ENCODE measurements at regions not wholly inside any gene's neighbourhood (a gene's known extent, or its start where the extent isn't known, plus 50 kb on each side); places are given as distances from the start of the nearest gene placed in this dataset.
"Not testable (repeated sequence)": the region's sequence is repeated elsewhere in the genome, so short reads cannot be mapped to it uniquely, and the experiment has no call there.

DNA sequence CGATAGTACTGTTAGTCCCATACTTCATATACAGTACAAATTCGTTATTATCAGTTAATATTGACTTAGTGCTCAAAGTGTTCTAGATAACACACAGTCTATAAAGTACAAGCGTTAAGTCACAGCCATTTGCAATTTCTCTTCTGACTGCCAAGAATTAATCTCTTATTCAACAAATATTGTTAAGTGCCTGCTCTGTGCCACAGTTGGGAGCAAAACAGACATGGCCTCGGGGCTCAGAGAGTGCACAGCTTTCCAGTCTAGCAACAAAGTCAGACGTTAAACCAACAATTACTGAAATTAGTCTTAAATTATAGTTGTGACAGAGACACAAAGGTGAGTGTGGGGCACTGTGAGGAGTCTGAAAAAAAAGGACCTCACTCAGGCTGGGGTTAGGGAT, 113.0 kb upstream of the DPP6 start:
- DNase-seq (ENCODE audit: low read depth in 2 of 2): no peak

DNA sequence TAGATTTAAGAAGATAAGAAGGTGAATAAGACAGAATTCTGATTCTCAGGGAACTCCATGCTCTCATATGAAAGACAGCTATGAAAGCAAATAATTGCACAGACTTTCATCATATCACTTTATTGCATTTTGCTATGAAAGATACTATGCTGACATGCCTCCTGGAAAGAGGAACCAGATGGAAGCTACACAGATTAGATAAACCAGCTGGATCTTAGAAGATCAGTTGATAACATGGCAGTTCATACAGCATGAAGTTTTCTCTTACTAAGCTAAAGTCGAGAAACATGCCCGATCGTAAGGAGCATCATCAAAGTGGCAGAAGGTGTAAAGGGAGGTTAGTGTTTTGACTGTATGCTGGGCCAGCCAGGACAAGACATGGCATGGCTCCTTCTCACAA, 112.5 kb upstream of the DPP6 start:
- DNase-seq (ENCODE audit: low read depth in 2 of 2): no peak

DNA sequence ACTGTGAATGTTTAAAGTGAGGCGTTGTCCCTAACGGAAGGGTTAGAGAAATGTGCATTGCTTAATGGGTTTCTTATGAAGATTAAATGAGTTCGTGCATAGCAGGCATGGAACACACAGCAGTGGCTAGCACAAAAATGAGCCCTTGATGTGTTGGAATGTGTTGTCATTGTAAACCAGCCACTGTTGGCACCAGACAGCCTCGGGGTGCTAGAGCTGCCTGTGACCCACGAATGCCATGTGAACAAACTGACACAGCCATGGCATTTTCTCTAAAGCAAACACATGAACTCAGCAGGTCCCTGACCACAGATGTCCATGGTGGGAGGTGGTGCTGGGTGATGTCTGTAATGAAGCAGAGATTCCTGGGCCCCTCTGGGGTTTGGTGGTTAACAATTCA, 111.1 kb upstream of the DPP6 start:
- no peak for DNase-seq (ENCODE audit: low read depth in 2 of 2)

DNA sequence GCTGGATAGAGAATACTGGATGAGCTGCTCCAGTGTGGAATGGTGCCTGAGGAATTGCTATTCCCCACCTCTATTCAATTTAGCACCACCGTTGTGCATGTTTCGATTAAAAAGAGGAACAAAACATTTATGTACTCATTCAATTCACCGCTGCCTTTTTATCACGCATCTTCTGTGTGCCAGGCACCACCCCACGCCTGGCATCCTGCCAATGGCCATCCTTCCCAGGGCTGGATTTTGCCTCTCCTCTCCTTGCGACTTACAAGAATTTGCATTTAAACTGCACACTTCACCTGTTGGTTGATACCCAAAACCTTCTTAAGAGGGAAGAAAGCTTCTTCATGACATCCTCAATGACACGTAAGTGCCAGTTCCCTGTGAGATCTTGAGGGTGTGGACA, 110.2 kb upstream of the DPP6 start:
- DNase-seq (ENCODE audit: low read depth in 2 of 2): no peak

DNA sequence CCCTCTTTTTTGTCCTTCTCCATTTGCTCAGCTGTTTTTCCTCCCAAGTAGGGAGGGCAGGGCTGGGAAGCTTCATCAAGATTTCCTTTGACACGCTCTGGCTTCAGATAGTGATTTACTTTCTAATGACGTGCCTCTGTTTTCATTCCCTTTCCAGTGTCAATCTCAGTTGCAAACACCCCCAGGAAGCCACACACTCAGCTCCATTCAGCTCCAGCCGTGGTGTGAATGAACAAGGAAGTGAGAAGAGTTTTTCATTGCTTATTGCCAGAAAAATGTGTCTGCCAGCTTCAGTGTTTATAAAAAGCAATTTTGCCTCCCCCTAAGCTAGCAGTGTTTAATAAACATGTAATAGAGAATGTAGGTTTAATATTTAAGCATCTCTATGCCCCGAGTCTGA, 108.7 kb upstream of the DPP6 start:
- DNase-seq (ENCODE audit: low read depth in 2 of 2): no peak

DNA sequence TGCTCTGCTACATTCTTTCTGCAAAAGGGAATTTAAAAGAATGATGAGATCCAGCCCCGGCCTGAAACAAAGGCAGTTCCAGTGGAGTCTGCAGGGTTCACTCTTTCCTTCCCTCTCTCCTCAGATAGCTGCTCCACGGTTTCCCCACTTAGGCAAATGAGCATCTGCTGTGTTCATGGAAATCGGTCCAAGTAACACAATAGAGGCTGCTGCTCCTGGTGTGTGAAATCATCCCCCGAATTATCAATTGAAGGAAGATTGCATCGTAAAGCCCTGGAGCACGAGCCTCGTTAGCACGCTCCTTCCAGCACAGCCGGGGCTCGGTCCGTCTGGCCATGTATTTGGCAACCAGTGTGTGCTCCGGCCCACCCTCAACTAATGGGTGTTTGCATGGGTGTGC, 108.3 kb upstream of the DPP6 start:
- DNase-seq (ENCODE audit: low read depth in 2 of 2): no peak

DNA sequence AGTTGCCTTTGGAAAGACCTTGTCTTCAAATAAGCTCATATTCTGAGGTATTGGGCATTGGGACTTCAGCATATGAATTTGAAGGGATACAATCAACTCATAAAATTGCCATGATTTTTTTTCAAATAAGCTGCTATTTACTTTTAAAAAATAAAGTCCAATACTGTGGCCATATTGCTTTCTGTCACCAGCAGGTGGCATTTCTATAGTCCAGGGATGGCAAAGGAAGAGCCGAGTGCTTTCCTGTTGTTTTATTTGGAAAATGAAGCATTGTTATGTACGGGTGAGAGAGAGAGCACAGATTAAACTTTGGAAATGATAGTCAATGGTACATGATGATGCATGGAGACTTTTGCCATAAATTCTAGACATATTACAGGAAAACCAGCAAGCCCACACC, 104.1 kb upstream of the DPP6 start:
- DNase-seq (ENCODE audit: low read depth in 2 of 2): no peak

DNA sequence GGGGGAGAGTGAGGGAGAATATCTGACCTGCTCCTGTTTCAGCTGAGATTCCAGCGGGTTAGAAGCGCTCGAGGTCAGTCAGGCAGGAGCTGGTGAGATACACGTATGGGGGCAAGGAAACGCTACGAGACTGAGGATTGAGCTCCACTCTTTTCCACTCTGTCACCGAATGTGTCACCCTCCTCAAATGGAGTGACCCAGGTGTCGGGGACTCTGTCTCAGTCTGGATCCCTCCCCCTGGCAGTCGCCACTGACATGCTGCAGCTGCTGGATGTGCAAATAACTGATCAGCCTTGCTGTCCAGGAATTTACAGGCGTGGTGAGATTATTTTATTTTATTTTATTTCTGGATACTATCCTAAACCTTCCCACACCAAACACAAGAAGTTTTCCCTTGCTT, 100.9 kb upstream of the DPP6 start:
- no peak for DNase-seq (ENCODE audit: low read depth in 2 of 2)

DNA sequence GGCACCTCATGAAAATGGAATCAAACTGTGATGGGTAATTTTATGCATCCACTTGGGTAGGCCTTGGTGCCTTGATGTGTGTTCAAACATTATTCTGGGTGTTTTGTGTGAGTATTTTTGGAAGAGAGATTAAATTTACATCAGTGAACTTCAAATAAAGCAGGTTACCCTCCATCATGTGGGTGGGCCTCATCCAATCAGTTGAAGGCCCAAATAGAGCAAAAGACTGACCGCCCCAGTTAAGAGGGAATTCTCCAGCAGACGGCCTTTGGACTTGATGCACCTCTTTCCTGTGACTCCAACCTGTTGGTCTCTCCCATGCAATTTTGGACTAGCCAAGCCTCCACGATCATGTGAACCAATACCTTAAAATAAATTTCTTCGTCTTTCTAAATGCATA, 97.7 kb upstream of the DPP6 start:
- DNase-seq (ENCODE audit: low read depth in 2 of 2): no peak

DNA sequence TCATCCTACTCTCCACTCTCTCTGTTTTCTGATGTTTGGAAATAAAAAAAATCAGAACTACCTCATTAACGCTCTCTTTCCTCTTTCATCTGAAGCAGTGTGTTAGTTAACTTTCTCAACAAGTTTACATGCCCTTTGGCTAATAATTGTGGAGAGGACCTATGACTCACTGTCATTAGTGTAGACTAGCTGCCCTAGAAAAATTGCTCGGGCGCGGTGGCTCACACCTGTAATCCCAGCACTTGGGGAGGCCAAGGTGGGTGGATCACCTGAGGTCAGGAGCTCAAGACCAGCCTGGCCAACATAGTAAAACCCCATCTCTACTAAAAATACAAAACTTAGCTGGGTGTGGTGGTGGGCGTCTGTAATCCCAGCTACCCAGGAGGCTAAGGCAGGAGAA, 94.5 kb upstream of the DPP6 start:
- DNase-seq (ENCODE audit: low read depth in 2 of 2): not testable (repeated sequence)

DNA sequence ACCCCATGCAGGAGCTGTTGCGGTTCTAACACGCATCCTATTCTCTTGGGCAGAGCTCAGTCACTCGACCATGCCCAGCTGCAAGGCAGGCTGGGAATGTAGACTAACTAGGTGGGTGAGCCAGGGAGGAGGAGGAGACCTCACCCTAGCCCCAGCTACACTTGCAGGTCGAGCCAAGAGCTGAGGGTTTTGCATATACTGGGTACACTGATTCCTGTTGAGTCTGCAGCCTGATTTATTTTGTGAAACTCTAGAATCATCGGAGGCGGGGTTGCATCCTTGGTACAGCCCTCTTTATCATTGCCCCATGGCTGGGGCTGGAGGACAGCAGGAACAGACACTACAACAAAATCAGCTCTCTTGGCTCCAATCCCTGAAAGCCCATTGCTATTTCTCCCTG, 93.8 kb upstream of the DPP6 start:
- DNase-seq (ENCODE audit: low read depth in 2 of 2): not testable (repeated sequence)

DNA sequence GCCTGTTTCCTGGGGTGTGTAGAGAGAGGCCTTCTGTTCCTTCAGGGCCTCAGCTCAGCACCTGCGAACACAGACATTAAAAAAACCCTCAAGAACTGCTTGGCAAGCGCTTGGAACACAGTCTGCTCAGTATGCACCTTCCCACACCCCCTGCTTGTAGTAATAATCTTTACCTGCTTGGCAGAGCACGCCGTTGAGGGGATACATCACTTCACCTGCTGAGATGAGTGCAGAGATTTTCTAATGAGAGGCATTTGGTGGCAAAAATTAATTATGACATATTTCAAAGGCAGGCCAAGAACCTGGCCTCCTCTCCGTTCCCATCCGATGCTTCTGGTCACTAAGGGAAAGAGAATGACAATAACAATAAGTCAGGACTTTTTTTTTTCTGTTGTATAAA, 93.4 kb upstream of the DPP6 start:
- not testable (repeated sequence) for DNase-seq (ENCODE audit: low read depth in 2 of 2)

DNA sequence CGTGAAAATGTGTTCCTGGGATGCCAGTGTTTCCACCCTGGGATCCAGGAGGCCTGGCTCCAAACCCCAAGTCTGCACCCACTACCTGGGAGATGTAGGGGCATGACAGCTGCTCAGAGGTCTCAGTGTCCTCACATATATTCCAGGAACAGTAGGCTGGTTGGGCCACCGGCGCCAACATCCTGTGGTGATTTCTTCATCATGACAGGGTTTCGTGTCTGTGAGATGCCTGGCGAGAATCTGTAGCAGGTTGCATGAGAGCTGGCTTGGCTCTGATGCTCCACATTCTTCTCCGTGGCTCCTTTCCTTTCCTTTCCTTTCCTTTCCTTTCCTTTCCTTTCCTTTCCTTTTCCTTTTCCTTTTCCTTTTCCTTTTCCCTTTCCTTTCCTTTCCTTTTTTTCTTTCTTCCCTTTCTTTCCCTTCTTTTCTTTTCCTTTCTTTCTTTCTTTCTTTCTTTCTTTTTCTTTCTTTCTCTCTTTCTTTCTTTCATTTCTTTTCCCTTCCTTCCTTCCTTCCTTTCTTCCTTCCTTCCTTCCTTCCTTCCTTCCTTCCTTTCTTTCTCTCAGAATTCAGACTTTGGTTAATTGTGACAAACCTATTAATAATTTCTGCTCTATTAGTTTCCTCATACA, 87.6 kb upstream of the DPP6 start:
- not testable (repeated sequence) for DNase-seq (ENCODE audit: low read depth in 2 of 2)

DNA sequence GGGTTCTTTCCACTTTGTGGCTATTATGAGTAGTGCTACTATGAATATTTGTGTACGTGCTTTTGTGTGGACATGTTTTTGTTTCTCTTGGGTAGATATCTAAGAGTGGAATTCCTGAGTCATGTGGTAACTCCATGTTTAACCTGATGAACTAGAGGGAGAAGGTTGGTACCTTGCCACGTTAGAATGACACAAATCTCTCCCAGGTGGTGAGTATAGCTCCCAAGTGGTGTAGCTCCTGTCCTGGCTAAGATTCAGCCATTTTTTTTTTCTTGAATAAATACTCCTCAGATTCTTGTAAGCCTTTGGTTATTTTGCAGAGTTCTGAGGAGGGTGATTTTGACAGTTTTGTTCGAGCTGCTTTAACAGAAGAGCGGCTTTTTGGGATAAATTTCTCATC, 83.2 kb upstream of the DPP6 start:
- not testable (repeated sequence) for DNase-seq (ENCODE audit: low read depth in 2 of 2)

DNA sequence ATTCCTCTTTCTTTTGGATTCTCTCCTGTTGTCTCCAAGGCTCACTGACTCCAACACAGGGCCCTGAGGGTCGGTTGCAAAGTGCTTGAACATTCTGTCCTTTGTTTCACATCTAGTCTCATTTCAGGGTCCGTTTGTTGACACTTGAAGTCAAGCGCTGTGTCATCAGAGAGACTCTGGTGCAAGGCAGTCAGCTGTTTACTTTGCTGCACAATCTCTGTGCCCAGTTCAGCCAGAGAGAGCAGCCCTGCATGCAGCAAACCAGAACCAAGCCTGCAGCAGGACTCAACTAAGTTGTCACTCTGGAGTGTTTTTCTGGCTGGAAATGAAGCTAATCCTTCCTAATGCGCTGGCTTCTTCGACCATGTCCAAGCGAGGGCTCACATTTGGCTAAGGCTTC, 77.6 kb upstream of the DPP6 start:
- not testable (repeated sequence) for DNase-seq (ENCODE audit: low read depth in 2 of 2)

DNA sequence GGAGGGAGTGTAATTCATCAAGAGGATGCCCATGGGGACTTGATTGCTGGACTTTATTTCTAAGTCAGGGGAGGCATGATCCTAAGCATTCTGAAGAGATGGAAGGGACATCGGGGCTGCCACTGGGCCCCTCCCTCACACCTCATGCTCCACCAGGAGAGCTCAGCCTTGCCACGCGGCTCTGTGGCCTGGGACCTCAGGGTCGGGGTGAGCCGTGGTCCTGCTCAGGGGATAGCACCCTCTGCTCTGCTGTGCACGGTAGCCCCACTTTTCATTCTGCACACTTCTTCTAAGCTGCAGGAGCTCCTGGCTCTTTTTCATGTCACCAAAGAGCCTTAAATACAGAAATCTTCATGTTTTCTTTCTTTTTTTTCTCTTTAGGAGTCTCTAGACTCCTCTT, 75.5 kb upstream of the DPP6 start:
- not testable (repeated sequence) for DNase-seq (ENCODE audit: low read depth in 2 of 2)

DNA sequence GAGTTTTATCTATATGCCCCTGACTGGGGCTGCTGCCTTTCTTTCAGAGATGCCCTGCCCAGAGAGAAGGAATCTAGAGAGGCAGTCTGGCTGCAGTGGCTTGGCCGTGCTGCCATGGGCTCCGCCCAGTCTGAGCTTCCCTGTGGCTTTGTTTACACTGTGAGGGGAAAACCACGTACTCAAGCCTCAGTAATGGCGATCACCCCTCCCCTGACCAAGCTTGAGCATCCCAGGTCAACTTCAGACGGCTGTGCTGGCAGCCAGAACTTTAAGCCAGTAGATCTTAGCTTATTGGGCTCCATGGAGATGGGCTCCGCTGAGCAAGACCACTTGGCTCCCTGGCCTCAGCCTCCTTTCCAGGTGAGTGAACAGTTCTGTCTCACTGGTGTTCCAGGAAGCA, 69.0 kb upstream of the DPP6 start:
- not testable (repeated sequence) for DNase-seq (ENCODE audit: low read depth in 2 of 2)

DNA sequence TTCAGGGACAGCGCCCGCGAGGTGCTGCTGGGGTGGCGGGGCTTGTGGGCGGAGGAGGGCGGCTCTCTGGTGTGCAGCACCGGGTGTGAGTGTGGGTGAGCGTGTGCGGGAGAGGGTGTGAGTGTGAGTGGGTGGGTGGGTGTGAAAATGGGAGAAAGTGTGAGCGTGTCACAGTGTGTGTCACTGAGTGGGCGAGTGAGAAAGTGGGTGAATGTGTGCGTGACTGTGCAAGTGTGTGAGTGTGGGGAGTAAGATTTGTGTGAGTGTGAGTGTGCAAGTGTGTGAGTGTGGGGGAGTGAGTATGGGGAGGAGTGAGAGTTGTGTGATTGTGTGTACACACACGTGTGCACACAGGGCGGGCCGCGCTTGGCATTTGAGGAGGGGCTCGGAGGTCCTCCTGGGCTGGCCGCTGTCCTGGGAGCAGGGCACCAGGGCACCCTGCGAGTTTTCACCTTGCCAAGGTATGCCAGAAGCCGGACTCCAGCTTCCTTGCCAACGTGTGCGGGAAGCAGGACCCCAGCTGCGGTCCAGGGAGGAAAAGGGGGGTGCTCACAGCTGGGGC, 63.1 kb upstream of the DPP6 start:
- DNase-seq (ENCODE audit: low read depth in 2 of 2): not testable (repeated sequence)

DNA sequence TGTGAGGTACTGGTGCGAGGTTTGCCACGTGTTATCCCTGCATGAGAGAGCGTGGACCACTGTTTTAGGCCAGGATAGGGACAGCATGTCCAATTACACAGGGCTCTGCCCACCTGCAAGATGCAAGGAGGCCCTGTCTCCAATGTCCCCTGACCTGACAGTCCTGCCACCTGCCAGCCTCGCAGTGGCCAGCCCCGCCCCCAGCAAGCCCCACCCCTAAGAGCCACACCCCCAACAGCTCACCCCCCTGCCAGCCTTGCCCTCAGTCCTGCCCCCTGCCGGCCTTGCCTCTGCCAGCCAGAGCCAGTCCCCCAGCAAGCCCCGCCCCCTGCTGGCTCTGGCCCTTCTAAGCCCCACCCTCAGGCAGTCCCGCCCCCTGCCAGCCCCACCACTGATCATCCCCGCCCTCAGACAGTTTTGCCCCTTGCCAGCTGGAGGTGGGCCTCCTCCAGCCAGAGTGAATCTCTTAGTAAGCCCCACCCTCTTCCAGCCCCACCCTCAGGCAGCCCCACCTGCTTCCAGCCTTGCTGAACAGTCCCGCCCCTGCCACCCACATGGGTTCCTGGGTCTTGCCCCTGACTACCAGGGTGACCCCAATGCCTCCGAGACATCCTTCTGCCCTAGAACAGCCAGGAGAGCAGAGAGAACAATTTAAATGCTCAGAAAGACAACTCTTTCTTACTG, 62.3 kb upstream of the DPP6 start:
- DNase-seq (ENCODE audit: low read depth in 2 of 2): not testable (repeated sequence)

DNA sequence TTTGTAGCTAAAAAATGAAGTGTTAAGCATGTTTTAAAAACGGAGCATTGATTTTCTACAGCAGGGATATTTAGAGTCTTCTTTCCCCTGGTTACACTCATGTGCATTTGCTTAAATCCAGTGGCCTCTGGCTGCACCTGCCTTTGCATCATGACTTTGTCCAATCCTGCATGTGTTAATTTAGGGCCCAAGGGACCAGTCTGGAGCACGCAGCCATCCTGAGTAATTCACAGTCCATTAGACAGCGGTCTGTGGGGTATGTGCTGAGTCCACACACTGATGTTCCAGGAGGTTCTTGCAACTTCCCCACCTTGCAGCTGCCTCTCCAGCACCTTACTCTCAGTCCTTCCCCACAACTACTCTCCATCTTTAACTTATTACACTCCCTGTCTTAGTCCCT, 60.7 kb upstream of the DPP6 start:
- DNase-seq (ENCODE audit: low read depth in 2 of 2): not testable (repeated sequence)

DNA sequence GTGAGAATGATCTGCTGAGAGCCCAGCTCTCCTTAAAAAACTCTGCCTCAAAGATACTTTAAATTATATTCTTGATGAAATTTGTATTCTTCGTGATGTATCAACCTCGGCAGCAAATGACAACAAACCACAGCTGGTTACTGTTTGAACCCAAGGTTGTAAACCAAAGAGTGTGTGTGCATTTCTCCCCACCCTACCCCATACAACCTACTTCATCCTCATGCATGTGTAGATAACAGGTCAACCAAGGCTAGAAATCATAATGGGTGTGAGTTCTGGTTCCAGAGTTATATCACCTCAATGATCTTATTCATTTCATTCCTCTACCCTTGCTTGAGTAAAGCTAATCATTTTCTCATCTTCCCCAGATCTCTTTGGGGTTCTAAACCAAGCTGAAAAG, 58.8 kb upstream of the DPP6 start:
- DNase-seq (ENCODE audit: low read depth in 2 of 2): not testable (repeated sequence)

DNA sequence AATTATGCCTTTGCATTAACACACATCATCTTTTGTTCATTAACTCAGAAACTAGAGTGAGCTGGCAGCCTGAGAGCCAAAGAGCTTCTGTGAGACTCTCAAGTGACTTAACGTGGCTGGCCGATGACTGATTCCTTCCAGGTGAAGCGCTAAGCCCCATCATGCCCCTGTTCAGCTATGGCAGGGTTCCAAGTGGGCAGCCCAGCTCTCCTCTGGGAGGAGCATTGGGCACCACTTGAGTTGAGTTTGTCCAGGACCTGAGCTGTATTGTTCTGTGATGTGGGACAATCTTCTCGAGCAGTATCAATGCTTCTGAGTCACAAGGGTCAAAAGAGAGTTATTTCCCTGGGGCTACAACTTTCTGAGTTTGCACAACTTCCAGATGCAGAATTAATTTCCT, 53.3 kb upstream of the DPP6 start:
- not testable (repeated sequence) for DNase-seq (ENCODE audit: low read depth in 2 of 2)
